B cell (primary cell): ENCODE measurements at regions not wholly inside any gene's neighbourhood (a gene's known extent, or its start where the extent isn't known, plus 50 kb on each side); places are given as distances from the start of the nearest gene placed in this dataset.

ENCODE experiments used
- ATAC-seq: fragments of 200-7000 bp; cut with Tn5 transposase; one replicate; pipeline ENCODE4 v1.10.0; 2021; ENCODE audit warnings: low read depth, mild to moderate bottlenecking, moderate number of reproducible peaks, moderate library complexity
- CTCF ChIA-PET: fragments of 350-600 bp; sonication (Branson Sonifier 250); formaldehyde crosslinking; loops from one replicate; lab custom pipeline; 2021; ENCODE audit warnings: antibody characterized with exemption, inconsistent platforms; lab: Charles Lee
- POLR2A ChIA-PET: fragments of 350-600 bp; sonication (Branson Sonifier 250); formaldehyde crosslinking; loops from one replicate; lab custom pipeline; 2021; ENCODE audit warnings: antibody characterized with exemption; lab: Charles Lee
- DNase-seq: peaks from one replicate; pipeline ENCODE4 v3.0.0; 2013
- H2AFZ ChIP-seq: 2 replicates; pipeline ENCODE4 v1.6.1; 2012; ENCODE audit warnings: mild to moderate bottlenecking, low read depth, low read length; ENCODE audit not compliant: insufficient read depth, poor library complexity, severe bottlenecking
- H3K27ac ChIP-seq, 2 donors: 1 replicate in 1 of 2; 2 replicates in 1 of 2; pipeline ENCODE4 v1.5.1; 2012 to 2013; ENCODE audit warnings: low read length in 2 of 2, mild to moderate bottlenecking in 2 of 2, moderate library complexity in 1 of 2
- H3K27me3 ChIP-seq, 4 experiments: fragments of 200-600 bp in 1 of 4; sonication (generic) in 1 of 4; replicated peaks in 1 of 4; 1 replicate in 2 of 4; 2 replicates in 2 of 4; pipeline versions ENCODE4 v1.6.1 to v1.7.0; 2013 to 2016; ENCODE audit warnings: low read length in 3 of 4, mild to moderate bottlenecking in 2 of 4, mixed read lengths in 1 of 4, moderate library complexity in 1 of 4; ENCODE audit not compliant: insufficient read depth in 4 of 4, control insufficient read depth in 3 of 4; ENCODE audit errors: control extremely low read depth in 1 of 4
- H3K36me3 ChIP-seq, 2 experiments: replicated peaks in 1 of 2; 1 replicate in 1 of 2; 2 replicates in 1 of 2; pipeline versions ENCODE4 v1.6.1 to v1.7.1; 2013; ENCODE audit warnings: low read length in 1 of 2; ENCODE audit not compliant: insufficient read depth in 2 of 2, control insufficient read depth in 1 of 2; ENCODE audit errors: control extremely low read depth in 1 of 2, extremely low read depth in 1 of 2
- H3K4me1 ChIP-seq, 2 donors: fragments of 200-600 bp in 1 of 2; sonication (generic) in 1 of 2; 1 replicate in 1 of 2; 2 replicates in 1 of 2; pipeline versions ENCODE4 v1.5.1 to v1.6.1; 2013 to 2017; ENCODE audit warnings: low read length in 2 of 2; ENCODE audit not compliant: control insufficient read depth in 2 of 2, insufficient read depth in 2 of 2
- H3K4me2 ChIP-seq: replicated peaks from 2 replicates; pipeline ENCODE3; 2012; ENCODE audit warnings: mild to moderate bottlenecking, low read depth, low read length; ENCODE audit not compliant: poor library complexity, severe bottlenecking
- H3K4me3 ChIP-seq, 5 experiments: fragments of 200-600 bp in 1 of 5; sonication (generic) in 1 of 5; 1 replicate in 3 of 5; 2 replicates in 2 of 5; pipeline versions ENCODE4 v1.5.1 to v1.7.0; 2011 to 2016; ENCODE audit warnings: low read length in 4 of 5, mild to moderate bottlenecking in 4 of 5, low read depth in 2 of 5, control low read depth in 1 of 5, moderate library complexity in 1 of 5; ENCODE audit not compliant: insufficient read depth in 1 of 5; ENCODE audit errors: control extremely low read depth in 1 of 5, extremely low read depth in 1 of 5
- H3K79me2 ChIP-seq: fragments of 200-600 bp; sonication (generic); one replicate; pipeline ENCODE4 v1.6.0; 2016; ENCODE audit warnings: low read length; ENCODE audit not compliant: control insufficient read depth, insufficient read depth
- H3K9ac ChIP-seq: fragments of 200-600 bp; sonication (generic); 2 replicates; pipeline ENCODE4 v1.6.1; 2017; ENCODE audit warnings: mild to moderate bottlenecking, low read length, moderate library complexity
- H3K9me3 ChIP-seq, 3 donors: one replicate each; pipeline versions ENCODE4 v1.6.1 to v1.7.1; 2013; ENCODE audit warnings: low read length in 2 of 3; ENCODE audit not compliant: control insufficient read depth in 2 of 3, insufficient read depth in 1 of 3; ENCODE audit errors: control extremely low read depth in 1 of 3
- H4K20me1 ChIP-seq: 2 replicates; pipeline ENCODE4 v1.6.0; 2012; ENCODE audit warnings: mild to moderate bottlenecking, low read length; ENCODE audit not compliant: insufficient read depth, control insufficient read depth, poor library complexity, severe bottlenecking
- H3K27ac Mint-ChIP-seq: one replicate; pipeline ENCODE4 v1.8.0; 2021; ENCODE audit warnings: mixed read lengths
- H3K27me3 Mint-ChIP-seq: one replicate; pipeline ENCODE4 v1.8.0; 2021; ENCODE audit warnings: mixed read lengths
- H3K4me1 Mint-ChIP-seq: one replicate; pipeline ENCODE4 v1.8.0; 2021; ENCODE audit warnings: mixed read lengths
- H3K4me3 Mint-ChIP-seq: one replicate; pipeline ENCODE4 v1.8.0; 2021; ENCODE audit warnings: mixed read lengths
- H3K9me3 Mint-ChIP-seq: one replicate; pipeline ENCODE4 v1.8.0; 2022; ENCODE audit warnings: mixed read lengths; ENCODE audit not compliant: insufficient read depth
- CTCF ChIP-seq: fragments of 200-600 bp; IDR thresholded peaks from one replicate; pipeline ENCODE4 v1.8.0; 2022; ENCODE audit warnings: antibody characterized with exemption, mild to moderate bottlenecking
- EZH2 ChIP-seq: IDR thresholded peaks from 2 replicates; pipeline ENCODE4 v1.6.1; 2012; ENCODE audit warnings: borderline replicate concordance, low read depth, mild to moderate bottlenecking, moderate library complexity, low read length; ENCODE audit not compliant: insufficient read depth, poor library complexity, severe bottlenecking
- WGBS: methylation state at CpG from one replicate; pipeline ENCODE4 v1.1.5; 2013; ENCODE audit warnings: missing lambda C conversion rate; ENCODE audit not compliant: insufficient coverage; 5-methylcytosine and 5-hydroxymethylcytosine counted together
- intact Hi-C: fragments of 100-400 bp; cut with micrococcal nuclease; formaldehyde crosslinking; loops from one replicate; pipeline ENCODE4 v1.10.0; 2022

GRCh38 chr3:191797271-191797670, 336.3 kb downstream of the PYDC2 start:
- no peaks in the 10 kb centered on the region for H3K36me3 ChIP-seq
- no peak overlapping the region for H3K4me2 ChIP-seq
- H3K27ac ChIP-seq: no peak overlapping the region
- no peak overlapping the region for H3K9ac ChIP-seq
- peaks cover 1 to 9% (median 8%) of the 10 kb centered on the region in 3 donors for H3K9me3 ChIP-seq
- Mint-ChIP-seq H3K9me3 (peaks cover 6% of the 10 kb centered on the region), H3K4me1 (no peaks in the 10 kb centered on the region), H3K4me3 (no peak overlapping the region), H3K27ac (no peak overlapping the region), H3K27me3 (no peaks in the 10 kb centered on the region)
- H4K20me1 ChIP-seq: no peaks in the 10 kb centered on the region
- ChIA-PET POLR2A (no interaction called here), CTCF (no interaction called here)
- intact Hi-C loops: no loop called here
- no peaks in the 10 kb centered on the region for H3K27me3 ChIP-seq
- H3K4me1 ChIP-seq: no peaks in the 10 kb centered on the region
- H3K79me2 ChIP-seq: no peaks in the 10 kb centered on the region
- WGBS: 100% methylated on average over 1 of the region's 3 CpGs
- TF ChIP-seq EZH2 (no peak), CTCF (no peak)
- H2AFZ ChIP-seq: no peak overlapping the region
- no peak for DNase-seq
- H3K4me3 ChIP-seq: no peak overlapping the region
- ATAC-seq: no peak

- no CpG with 5 or more reads among the region's 3 CpGs for WGBS
- Mint-ChIP-seq H3K27me3 (no peaks in the 10 kb centered on the region), H3K4me3 (no peak overlapping the region), H3K27ac (no peak overlapping the region), H3K9me3 (peaks cover 5% of the 10 kb centered on the region), H3K4me1 (no peaks in the 10 kb centered on the region)
- Histone ChIP-seq H3K4me2 (no peak overlapping the region), H3K36me3 (no peaks in the 10 kb centered on the region), H3K4me1 (no peaks in the 10 kb centered on the region), H3K27me3 (no peaks in the 10 kb centered on the region), H3K9ac (no peak overlapping the region), H4K20me1 (no peaks in the 10 kb centered on the region), H3K4me3 (no peak overlapping the region), H2AFZ (no peak overlapping the region), H3K27ac (no peak overlapping the region), H3K79me2 (no peaks in the 10 kb centered on the region), H3K9me3 (peaks cover 1 to 17% (median 10%) of the 10 kb centered on the region in 3 donors)
- ChIA-PET POLR2A (no interaction called here), CTCF (no interaction called here)
- intact Hi-C loops: no loop called here
- ATAC-seq: no peak
- DNase-seq: no peak
- no peak for TF ChIP-seq CTCF
Measured at GRCh38 chr3:191802671-191803070, 341.7 kb downstream of the PYDC2 start.
